ENCODE measurements at regions not wholly inside any gene's neighbourhood (a gene's known extent, or its start where the extent isn't known, plus 50 kb on each side); places are given as distances from the start of the nearest gene placed in this dataset.

- TF ChIP-seq POLR2A (IDR thresholded peaks at IDR 0.05; ENCODE audit: low read depth, low read length), result no peak
- no peak for TF ChIP-seq POLR2AphosphoS5 (IDR thresholded peaks at IDR 0.05; ENCODE audit: low read depth, low read length)
Measured at GRCh38 chr20:11287126-11287525, 613.3 kb upstream of the JAG1 start.
